AG04449 (cell line): ENCODE measurements at regions not wholly inside any gene's neighbourhood (a gene's known extent, or its start where the extent isn't known, plus 50 kb on each side); places are given as distances from the start of the nearest gene placed in this dataset.

Experiments
- CTCF ChIA-PET: fragments of 350-600 bp; formaldehyde crosslinking; extraction: SDS; loops from one replicate; lab custom pipeline; 2021; ENCODE audit warnings: antibody characterized with exemption; lab: Yijun Ruan, JAX
- POLR2A ChIA-PET: fragments of 400-600, 350-600 bp; formaldehyde crosslinking; extraction: SDS; loops from one replicate; lab custom pipeline; 2020; ENCODE audit warnings: antibody characterized with exemption, inconsistent platforms; lab: Yijun Ruan, JAX
- DNase-seq: peaks from one replicate; pipeline ENCODE4 v3.0.0-alpha.2; 2010; ENCODE audit warnings: low read depth, low spot score
- H3K4me3 ChIP-seq: 2 replicates; pipeline ENCODE4 v1.5.1; 2011; ENCODE audit warnings: low read depth, mild to moderate bottlenecking, control low read depth, low read length
- CTCF ChIP-seq: IDR thresholded peaks from one replicate; pipeline ENCODE4 v1.5.1; 2011; ENCODE audit warnings: mild to moderate bottlenecking, moderate library complexity, low read length, control low read depth, inconsistent platforms; ENCODE audit not compliant: insufficient read depth; ENCODE audit errors: missing control alignments

DNA sequence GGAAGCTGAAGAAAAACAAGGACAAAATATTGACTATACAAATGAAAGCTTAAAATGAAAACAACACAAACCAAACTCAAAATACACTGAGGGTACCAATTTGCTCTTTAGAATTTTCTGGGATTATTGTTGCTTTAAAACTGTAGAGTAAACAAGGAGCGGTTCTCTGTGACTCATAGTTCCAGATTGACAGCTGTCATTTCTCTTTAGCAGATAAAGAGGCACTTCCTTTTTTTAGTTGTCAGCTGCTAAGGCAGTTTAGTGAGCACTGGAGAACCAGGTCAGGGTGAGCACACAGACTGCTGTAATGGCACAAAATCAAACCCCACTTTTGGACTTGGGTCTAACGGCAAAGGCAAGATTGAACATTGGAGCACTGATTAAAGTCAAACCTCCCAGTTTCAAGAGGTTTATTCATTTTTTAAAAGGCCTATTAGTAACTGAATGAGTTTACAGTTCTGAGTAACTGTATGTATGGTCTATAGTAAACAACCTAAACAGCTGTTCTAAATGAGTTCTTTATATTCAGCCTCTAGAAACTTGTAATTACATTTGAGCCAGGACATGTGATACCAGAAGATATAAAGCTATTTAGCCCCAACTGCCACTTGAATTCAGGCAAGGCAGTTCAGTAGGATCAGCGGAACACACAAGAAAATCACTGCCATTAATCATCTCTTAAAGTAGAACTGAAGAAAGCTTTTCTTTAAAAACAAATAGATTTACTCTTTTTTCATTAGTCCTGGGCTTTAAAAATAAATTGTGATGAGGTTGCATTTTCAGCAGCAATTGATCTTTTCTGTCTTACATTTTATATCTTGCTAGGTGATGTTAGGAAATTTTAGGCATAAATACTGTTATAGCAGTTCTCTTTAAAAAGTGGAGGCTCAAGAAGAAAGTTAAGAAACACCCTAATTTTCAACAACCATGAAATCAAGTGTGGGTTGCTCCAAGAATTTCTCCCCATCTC lies 71.7 kb upstream of the PRICKLE1 start:
- no peak overlapping the region for H3K4me3 ChIP-seq
- CTCF ChIA-PET = no interaction called here
- DNase-seq = no peak
- POLR2A ChIA-PET = no interaction called here
- TF ChIP-seq CTCF = no peak

GRCh38 chr12:42660117-42660516 lies 70.6 kb upstream of the PRICKLE1 start:
- no peak for DNase-seq
- H3K4me3 ChIP-seq = no peak overlapping the region
- no peak for TF ChIP-seq CTCF
- ChIA-PET POLR2A (no interaction called here), CTCF (no interaction called here)

DNA sequence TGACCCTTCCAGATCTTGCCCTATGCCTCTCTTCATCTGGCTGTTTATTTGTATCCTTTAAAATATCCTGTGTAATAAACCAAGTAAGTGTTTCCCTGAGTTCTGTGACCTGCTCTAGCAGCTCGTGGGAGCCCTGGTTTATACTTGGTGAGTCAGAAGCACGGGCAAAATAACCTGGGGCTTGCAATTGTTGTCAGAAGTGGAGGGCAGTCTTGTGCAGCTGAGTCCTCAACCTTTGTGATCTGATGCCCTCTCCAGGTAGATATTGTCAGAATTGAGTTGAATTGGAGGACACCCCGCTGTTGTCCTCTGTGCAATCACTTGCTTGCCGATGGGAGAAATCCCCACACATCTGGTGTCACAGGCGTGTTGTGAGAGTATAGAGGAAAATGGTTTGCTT lies 62.5 kb upstream of the PRICKLE1 start:
- TF ChIP-seq CTCF = no peak
- ChIA-PET POLR2A (no interaction called here), CTCF (interaction anchor here (0.7 kb wide), 1 partner anchor 14 kb away, joined by 3 read pairs; no protein-coding TSS in a partner anchor)
- DNase-seq = no peak
- no peak overlapping the region for H3K4me3 ChIP-seq

DNA sequence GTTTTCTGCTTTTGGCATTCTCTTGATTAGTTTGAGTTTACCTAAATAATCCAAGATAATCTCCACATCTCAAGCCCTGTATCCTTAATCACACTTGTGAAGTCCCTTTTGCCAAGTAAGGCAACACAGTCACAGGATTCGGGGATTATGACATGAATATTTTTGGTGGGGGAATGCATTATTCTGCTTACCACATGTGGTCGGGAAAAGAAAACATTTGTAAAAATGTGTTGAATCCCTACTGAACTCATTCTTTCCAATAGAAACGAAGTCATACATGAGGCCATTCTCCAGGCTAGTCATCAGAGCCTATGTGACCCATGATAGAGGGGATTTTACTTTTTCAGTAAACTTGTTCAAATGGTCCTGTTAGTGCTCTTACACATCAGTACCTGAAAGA lies 58.5 kb upstream of the PRICKLE1 start:
- no peak for TF ChIP-seq CTCF
- ChIA-PET CTCF (no interaction called here), POLR2A (no interaction called here)
- H3K4me3 ChIP-seq = no peak overlapping the region
- no peak for DNase-seq

DNA sequence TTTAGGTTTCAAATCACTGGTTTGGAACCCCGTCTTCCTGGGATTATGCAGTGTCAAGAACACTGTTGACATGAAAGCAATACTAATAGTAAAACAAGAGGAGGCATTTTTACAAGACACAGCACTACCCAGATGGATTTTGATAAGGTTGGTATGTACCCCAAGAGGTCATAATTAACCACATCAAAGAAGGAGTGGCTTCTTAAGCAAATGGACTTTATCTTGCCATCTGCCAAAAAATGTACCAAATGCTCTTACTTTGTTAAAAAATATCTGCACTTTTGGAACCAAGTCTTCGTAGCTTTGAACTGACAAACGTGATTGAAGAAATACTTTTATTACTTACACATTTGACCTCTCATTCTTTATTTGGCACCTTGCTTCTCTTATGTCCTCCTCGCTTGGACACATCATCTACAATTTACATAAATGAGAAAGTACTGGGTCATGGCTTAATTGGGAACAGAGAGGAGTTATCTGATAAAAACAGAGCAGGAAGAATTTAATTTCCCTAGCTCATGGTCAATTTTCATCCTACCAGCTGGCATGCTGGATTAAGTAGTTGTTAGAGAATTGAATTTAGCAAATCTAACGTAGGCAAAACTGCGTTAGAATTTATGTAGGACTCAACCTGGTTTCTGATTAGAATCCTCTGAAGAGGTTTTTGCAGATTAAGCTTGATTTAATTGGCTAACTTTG lies 54.5 kb upstream of the PRICKLE1 start:
- no peak for TF ChIP-seq CTCF
- no peak overlapping the region for H3K4me3 ChIP-seq
- no peak for DNase-seq
- POLR2A ChIA-PET = no interaction called here
- CTCF ChIA-PET = no interaction called here
